Hepatocyte (in vitro differentiated cells): ENCODE measurements at regions not wholly inside any gene's neighbourhood (a gene's known extent, or its start where the extent isn't known, plus 50 kb on each side); places are given as distances from the start of the nearest gene placed in this dataset.

Experiments used
- EZH2 ChIP-seq: fragments of 200-600 bp; sonication (generic); IDR thresholded peaks from 2 replicates; pipeline ENCODE4 v1.6.1; 2016; ENCODE audit warnings: antibody characterized with exemption, mild to moderate bottlenecking, borderline replicate concordance
- EZH2phosphoT487 ChIP-seq: fragments of 200-600 bp; sonication (generic); IDR thresholded peaks from one replicate; pipeline ENCODE4 v1.6.1; 2018; ENCODE audit warnings: antibody characterized with exemption, mild to moderate bottlenecking, low read depth, moderate library complexity; ENCODE audit not compliant: unreplicated experiment, severe bottlenecking
- TF ChIP-seq, protein P1 (sequence below): fragments of 200-600 bp; sonication (generic); IDR thresholded peaks from 2 replicates; pipeline ENCODE4 v1.5.1; 2016; ENCODE audit warnings: antibody characterized with exemption, mild to moderate bottlenecking; ENCODE audit not compliant: poor library complexity

DNA sequence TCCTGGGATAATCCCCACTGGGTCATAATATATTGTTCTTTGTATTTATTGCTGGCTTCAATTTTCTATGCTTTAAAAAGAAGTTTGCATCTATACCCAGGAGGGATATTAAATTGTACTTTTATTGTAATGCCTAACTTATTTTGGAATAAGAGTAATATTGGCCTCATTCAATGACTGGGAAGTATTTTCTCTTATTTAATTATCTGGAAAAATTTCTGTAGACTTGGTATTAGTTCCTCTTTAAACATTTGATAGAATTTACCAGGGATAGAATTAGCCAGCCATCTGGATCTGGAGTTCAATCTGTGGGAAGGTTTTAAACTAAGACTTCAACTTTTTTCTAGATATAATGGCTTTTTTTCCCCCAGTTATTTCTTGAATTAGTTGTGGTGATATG is 115.2 kb upstream of the ZNF32 start:
- TF ChIP-seq, protein P1, sequence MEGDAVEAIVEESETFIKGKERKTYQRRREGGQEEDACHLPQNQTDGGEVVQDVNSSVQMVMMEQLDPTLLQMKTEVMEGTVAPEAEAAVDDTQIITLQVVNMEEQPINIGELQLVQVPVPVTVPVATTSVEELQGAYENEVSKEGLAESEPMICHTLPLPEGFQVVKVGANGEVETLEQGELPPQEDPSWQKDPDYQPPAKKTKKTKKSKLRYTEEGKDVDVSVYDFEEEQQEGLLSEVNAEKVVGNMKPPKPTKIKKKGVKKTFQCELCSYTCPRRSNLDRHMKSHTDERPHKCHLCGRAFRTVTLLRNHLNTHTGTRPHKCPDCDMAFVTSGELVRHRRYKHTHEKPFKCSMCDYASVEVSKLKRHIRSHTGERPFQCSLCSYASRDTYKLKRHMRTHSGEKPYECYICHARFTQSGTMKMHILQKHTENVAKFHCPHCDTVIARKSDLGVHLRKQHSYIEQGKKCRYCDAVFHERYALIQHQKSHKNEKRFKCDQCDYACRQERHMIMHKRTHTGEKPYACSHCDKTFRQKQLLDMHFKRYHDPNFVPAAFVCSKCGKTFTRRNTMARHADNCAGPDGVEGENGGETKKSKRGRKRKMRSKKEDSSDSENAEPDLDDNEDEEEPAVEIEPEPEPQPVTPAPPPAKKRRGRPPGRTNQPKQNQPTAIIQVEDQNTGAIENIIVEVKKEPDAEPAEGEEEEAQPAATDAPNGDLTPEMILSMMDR, result no peak
- TF ChIP-seq EZH2 (no peak), EZH2phosphoT487 (no peak)
